ENCODE measurements at regions not wholly inside any gene's neighbourhood (a gene's known extent, or its start where the extent isn't known, plus 50 kb on each side); places are given as distances from the start of the nearest gene placed in this dataset.

GRCh38 chr13:50610238-50610637, 233.3 kb downstream of the DLEU7 start:
- H3K36me3 ChIP-seq: no peaks in the 10 kb centered on the region
- H3K4me3 ChIP-seq: no peak overlapping the region
- TF ChIP-seq, protein P1, sequence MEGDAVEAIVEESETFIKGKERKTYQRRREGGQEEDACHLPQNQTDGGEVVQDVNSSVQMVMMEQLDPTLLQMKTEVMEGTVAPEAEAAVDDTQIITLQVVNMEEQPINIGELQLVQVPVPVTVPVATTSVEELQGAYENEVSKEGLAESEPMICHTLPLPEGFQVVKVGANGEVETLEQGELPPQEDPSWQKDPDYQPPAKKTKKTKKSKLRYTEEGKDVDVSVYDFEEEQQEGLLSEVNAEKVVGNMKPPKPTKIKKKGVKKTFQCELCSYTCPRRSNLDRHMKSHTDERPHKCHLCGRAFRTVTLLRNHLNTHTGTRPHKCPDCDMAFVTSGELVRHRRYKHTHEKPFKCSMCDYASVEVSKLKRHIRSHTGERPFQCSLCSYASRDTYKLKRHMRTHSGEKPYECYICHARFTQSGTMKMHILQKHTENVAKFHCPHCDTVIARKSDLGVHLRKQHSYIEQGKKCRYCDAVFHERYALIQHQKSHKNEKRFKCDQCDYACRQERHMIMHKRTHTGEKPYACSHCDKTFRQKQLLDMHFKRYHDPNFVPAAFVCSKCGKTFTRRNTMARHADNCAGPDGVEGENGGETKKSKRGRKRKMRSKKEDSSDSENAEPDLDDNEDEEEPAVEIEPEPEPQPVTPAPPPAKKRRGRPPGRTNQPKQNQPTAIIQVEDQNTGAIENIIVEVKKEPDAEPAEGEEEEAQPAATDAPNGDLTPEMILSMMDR (IDR thresholded peaks at IDR 0.05): no peak
- H3K27me3 ChIP-seq: no peaks in the 10 kb centered on the region
- intact Hi-C loops (cut with DNase I): no loop called here
- no peak for DNase-seq
- H3K9me3 ChIP-seq: no peaks in the 10 kb centered on the region
- H3K27ac ChIP-seq: no peak overlapping the region
- ATAC-seq: no peak
- no peaks in the 10 kb centered on the region for H3K4me1 ChIP-seq

- DNase-seq: no peak
- H3K4me3 ChIP-seq: no peak overlapping the region
- no peak overlapping the region for H3K27ac ChIP-seq
- no peaks in the 10 kb centered on the region for H3K4me1 ChIP-seq
- TF ChIP-seq, protein P1 (IDR thresholded peaks at IDR 0.05): no peak
- intact Hi-C loops (cut with DNase I): no loop called here
- no peaks in the 10 kb centered on the region for H3K9me3 ChIP-seq
- H3K27me3 ChIP-seq: no peaks in the 10 kb centered on the region
- no peaks in the 10 kb centered on the region for H3K36me3 ChIP-seq
- ATAC-seq: no peak
Measured at GRCh38 chr13:50611117-50611781, 232.2 kb downstream of the DLEU7 start.

DNA sequence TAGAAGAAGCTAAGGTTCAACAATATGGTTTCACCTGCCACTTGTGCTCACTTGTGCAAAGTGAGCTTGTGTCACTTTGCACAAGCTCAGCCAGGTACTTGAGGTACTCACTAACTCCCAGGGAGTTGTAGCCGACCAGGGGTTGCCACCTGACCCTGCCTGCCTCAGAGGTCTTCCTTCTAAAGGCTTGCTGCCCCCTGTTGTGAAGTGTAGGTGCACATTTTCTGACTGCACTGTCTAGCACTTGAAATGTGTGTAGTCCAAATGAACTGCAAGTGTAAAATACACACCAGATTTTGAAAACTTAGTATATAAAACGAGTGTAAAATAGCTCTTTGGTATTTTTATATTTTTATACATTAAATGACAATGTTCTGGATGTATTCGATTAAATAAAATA, 230.8 kb downstream of the DLEU7 start:
- no peaks in the 10 kb centered on the region for H3K36me3 ChIP-seq
- no peak for ATAC-seq

GRCh38 chr13:50613356-50613831, 230.1 kb downstream of the DLEU7 start:
- TF ChIP-seq, protein P1 (IDR thresholded peaks at IDR 0.05): no peak
- Histone ChIP-seq H3K4me3 (no peak overlapping the region), H3K27ac (no peak overlapping the region), H3K9me3 (no peaks in the 10 kb centered on the region), H3K36me3 (no peaks in the 10 kb centered on the region), H3K4me1 (no peaks in the 10 kb centered on the region), H3K27me3 (no peaks in the 10 kb centered on the region)
- DNase-seq (no peak), ATAC-seq (no peak)
- intact Hi-C loops (cut with DNase I): no loop called here

More for the DNA sequence above, 230.8 kb downstream of the DLEU7 start:
- H3K9me3 ChIP-seq: no peaks in the 10 kb centered on the region
- TF ChIP-seq, protein P1 (IDR thresholded peaks at IDR 0.05): no peak
- H3K27ac ChIP-seq: no peak overlapping the region
- H3K4me3 ChIP-seq: no peak overlapping the region
- no peaks in the 10 kb centered on the region for H3K4me1 ChIP-seq
- no peaks in the 10 kb centered on the region for H3K27me3 ChIP-seq
- DNase-seq: no peak
- intact Hi-C loops (cut with DNase I): no loop called here

DNA sequence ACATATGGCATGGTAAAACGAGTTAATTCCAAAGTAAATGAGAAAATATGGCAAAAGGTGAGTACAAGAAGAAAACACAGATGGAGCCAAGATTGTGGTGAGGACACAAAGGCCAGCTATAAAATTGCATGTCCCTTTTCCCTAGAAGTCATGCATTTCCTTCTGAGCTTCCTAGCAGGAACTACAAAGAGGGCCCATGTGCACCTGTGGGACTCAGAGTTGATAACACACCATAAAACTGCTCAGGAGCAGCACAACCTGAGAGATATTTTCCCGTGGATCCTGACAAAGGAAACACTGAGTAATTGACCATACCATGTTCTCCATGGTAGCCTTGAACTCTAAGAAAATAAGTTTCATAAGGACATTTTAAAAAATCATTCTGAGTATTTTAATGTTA, 228.3 kb downstream of the DLEU7 start:
- TF ChIP-seq, protein P1 (IDR thresholded peaks at IDR 0.05): no peak
- no peaks in the 10 kb centered on the region for H3K9me3 ChIP-seq
- ATAC-seq (no peak), DNase-seq (no peak)
- intact Hi-C loops (cut with DNase I): no loop called here
- no peak overlapping the region for H3K4me3 ChIP-seq
- no peaks in the 10 kb centered on the region for H3K27me3 ChIP-seq
- no peaks in the 10 kb centered on the region for H3K36me3 ChIP-seq
- no peak overlapping the region for H3K27ac ChIP-seq
- H3K4me1 ChIP-seq: no peaks in the 10 kb centered on the region

DNA sequence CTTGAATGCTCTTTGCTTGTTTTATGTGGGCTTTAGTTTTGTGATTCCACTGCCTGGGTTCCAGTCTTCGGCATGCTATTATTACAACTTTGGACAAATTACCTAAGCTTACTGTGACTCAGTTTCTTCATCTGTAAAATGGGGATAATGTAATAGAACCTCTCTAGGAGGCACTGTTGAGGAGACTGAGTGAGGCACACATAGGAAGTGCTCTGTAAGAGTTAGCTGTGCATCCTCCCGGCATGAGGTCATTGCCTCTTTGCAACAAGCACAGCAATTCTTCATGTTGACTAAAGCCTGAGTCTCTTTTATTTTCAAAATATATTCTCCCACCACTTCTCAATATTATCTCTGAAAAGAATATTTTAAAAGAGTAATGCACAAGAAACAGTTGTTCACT, 227.4 kb downstream of the DLEU7 start:
- no peak for ATAC-seq
- Histone ChIP-seq H3K36me3 (no peaks in the 10 kb centered on the region), H3K9me3 (no peaks in the 10 kb centered on the region), H3K4me1 (no peaks in the 10 kb centered on the region), H3K27ac (no peak overlapping the region), H3K4me3 (no peak overlapping the region), H3K27me3 (no peaks in the 10 kb centered on the region)
- intact Hi-C loops (cut with DNase I): no loop called here
- no peak for DNase-seq
- TF ChIP-seq, protein P1 (IDR thresholded peaks at IDR 0.05): no peak
